SK-N-SH treated with all-trans-retinoic acid at 6 μM for 48 hours (cell line): ENCODE measurements at regions not wholly inside any gene's neighbourhood (a gene's known extent, or its start where the extent isn't known, plus 50 kb on each side); places are given as distances from the start of the nearest gene placed in this dataset.

ENCODE experiments used
- ATAC-seq: fragments of 200-7000 bp; cut with Tn5 transposase; 3 replicates; pipeline ENCODE4 v1.9.1; 2020; ENCODE audit warnings: mild to moderate bottlenecking, moderate library complexity
- ARNTL ChIP-seq: fragments of 450-650 bp; formaldehyde crosslinking; IDR thresholded peaks from 2 replicates; pipeline ENCODE4 v1.5.0; 2020; ENCODE audit warnings: low read depth, mild to moderate bottlenecking, moderate library complexity, borderline replicate concordance
- BACH2 ChIP-seq: fragments of 250-450 bp; sonication (Bioruptor Pico); IDR thresholded peaks from 2 replicates; pipeline ENCODE4 v1.9.0; 2021; ENCODE audit warnings: mild to moderate bottlenecking, borderline replicate concordance
- CREB5 ChIP-seq: fragments of 250-450 bp; sonication (Bioruptor Pico); IDR thresholded peaks from 2 replicates; pipeline ENCODE4 v1.5.1; 2020; ENCODE audit warnings: low read depth, mild to moderate bottlenecking, moderate library complexity
- CSRNP3 ChIP-seq: fragments of 250-450 bp; sonication (Bioruptor Pico); IDR thresholded peaks from 2 replicates; pipeline ENCODE4 v1.5.1; 2021; ENCODE audit warnings: mild to moderate bottlenecking, moderate library complexity
- ESRRG ChIP-seq: fragments of 250-450 bp; sonication (Bioruptor Pico); IDR thresholded peaks from 2 replicates; pipeline ENCODE4 v1.6.1; 2021; ENCODE audit warnings: mild to moderate bottlenecking
- GLIS3 ChIP-seq: fragments of 250-450 bp; sonication (Bioruptor Pico); IDR thresholded peaks from 2 replicates; pipeline ENCODE4 v1.5.0; 2020; ENCODE audit warnings: mild to moderate bottlenecking, moderate library complexity
- ISL1 ChIP-seq: fragments of 250-450 bp; sonication (Bioruptor Pico); IDR thresholded peaks from 2 replicates; pipeline ENCODE4 v2.1.2; 2022; ENCODE audit warnings: mild to moderate bottlenecking, moderate library complexity
- OSR1 ChIP-seq: fragments of 250-450 bp; sonication (Bioruptor Pico); IDR thresholded peaks from 2 replicates; pipeline ENCODE4 v1.8.0; 2022; ENCODE audit warnings: moderate library complexity, mild to moderate bottlenecking, inconsistent platforms
- POU6F1 ChIP-seq: fragments of 250-450 bp; sonication (Bioruptor Pico); IDR thresholded peaks from 2 replicates; pipeline ENCODE4 v1.8.0; 2021; ENCODE audit warnings: low read depth, mild to moderate bottlenecking, moderate library complexity, borderline replicate concordance
- PPARA ChIP-seq: fragments of 250-450 bp; sonication (Bioruptor Pico); IDR thresholded peaks from 2 replicates; pipeline ENCODE4 v1.5.0; 2020; ENCODE audit warnings: mild to moderate bottlenecking, borderline replicate concordance
- RARB ChIP-seq: fragments of 250-450 bp; sonication (Bioruptor Pico); IDR thresholded peaks from 2 replicates; pipeline ENCODE4 v1.8.0; 2021; ENCODE audit warnings: mild to moderate bottlenecking, moderate library complexity
- SNAI2 ChIP-seq: fragments of 250-450 bp; sonication (Bioruptor Pico); IDR thresholded peaks from 2 replicates; pipeline ENCODE4 v1.5.0; 2020; ENCODE audit warnings: mild to moderate bottlenecking, moderate library complexity
- TOX ChIP-seq: fragments of 250-450 bp; sonication (Bioruptor Pico); IDR thresholded peaks from 2 replicates; pipeline ENCODE4 v1.8.0; 2021; ENCODE audit warnings: mild to moderate bottlenecking, moderate library complexity, borderline replicate concordance
- TSHZ2 ChIP-seq: fragments of 250-450 bp; sonication (Bioruptor Pico); IDR thresholded peaks from 2 replicates; pipeline ENCODE4 v1.5.0; 2020; ENCODE audit warnings: mild to moderate bottlenecking, moderate library complexity
- ZC3H10 ChIP-seq: fragments of 250-450 bp; sonication (Bioruptor Pico); IDR thresholded peaks from 2 replicates; pipeline ENCODE4 v1.5.1; 2021; ENCODE audit warnings: mild to moderate bottlenecking, moderate library complexity
- ZFP3 ChIP-seq: fragments of 250-450 bp; sonication (Bioruptor Pico); IDR thresholded peaks from 2 replicates; pipeline ENCODE4 v1.5.0; 2020; ENCODE audit warnings: mild to moderate bottlenecking, moderate library complexity
- ZFP30 ChIP-seq: fragments of 450-650 bp; formaldehyde crosslinking; IDR thresholded peaks from 2 replicates; pipeline ENCODE4 v1.5.0; 2022; ENCODE audit warnings: mild to moderate bottlenecking, moderate library complexity
- ZNF565 ChIP-seq: fragments of 450-650 bp; formaldehyde crosslinking; conservative IDR thresholded peaks from 2 replicates; pipeline ENCODE4 v1.5.0; 2020; ENCODE audit warnings: low read depth, mild to moderate bottlenecking, moderate library complexity
- ZNF70 ChIP-seq: fragments of 450-650 bp; formaldehyde crosslinking; IDR thresholded peaks from 2 replicates; pipeline ENCODE4 v1.5.0; 2020; ENCODE audit warnings: mild to moderate bottlenecking, moderate library complexity

- TF ChIP-seq GLIS3, result no peak
- no peak for TF ChIP-seq POU6F1 (CRISPR knock-in tag)
- TF ChIP-seq TSHZ2 (CRISPR knock-in tag), result no peak
- no peak for ATAC-seq
Observed at GRCh38 chr1:56309065-56309464, 270.3 kb downstream of the PLPP3 start.

- TF ChIP-seq OSR1 (CRISPR knock-in tag), result no peak
- TF ChIP-seq ZNF70 (CRISPR knock-in tag), result no peak
- peak; percentile 53 for TF ChIP-seq ISL1 (CRISPR knock-in tag)
- TF ChIP-seq CREB5 (CRISPR knock-in tag), result no peak
- TF ChIP-seq GLIS3, result no peak
- TF ChIP-seq, all 23 proteins: peak for 1
Observed at GRCh38 chr1:56304975-56305374, 274.4 kb downstream of the PLPP3 start.

GRCh38 chr1:56303805-56304204 is 275.6 kb downstream of the PLPP3 start:
- no peak for ATAC-seq

More at GRCh38 chr1:56304975-56305374, 274.4 kb downstream of the PLPP3 start:
- ATAC-seq, result no peak

GRCh38 chr1:56302878-56303277 is 276.5 kb downstream of the PLPP3 start:
- TF ChIP-seq ARNTL, result no peak
- TF ChIP-seq ZC3H10 (CRISPR knock-in tag), result no peak
- TF ChIP-seq POU6F1 (CRISPR knock-in tag), result no peak
- peak; percentile 50 for ATAC-seq

More at GRCh38 chr1:56303805-56304204, 275.6 kb downstream of the PLPP3 start:
- no peak for TF ChIP-seq ESRRG (CRISPR knock-in tag)
- no peak for TF ChIP-seq BACH2 (CRISPR knock-in tag)
- TF ChIP-seq RARB, result no peak
- TF ChIP-seq TOX, result no peak
- no peak for TF ChIP-seq ZC3H10 (CRISPR knock-in tag)
- TF ChIP-seq SNAI2 (CRISPR knock-in tag), result no peak
- no peak for TF ChIP-seq PPARA (CRISPR knock-in tag)
- no peak for TF ChIP-seq ZNF565 (CRISPR knock-in tag)
- no peak for TF ChIP-seq CSRNP3 (CRISPR knock-in tag)
- no peak for TF ChIP-seq ISL1 (CRISPR knock-in tag)
- no peak for TF ChIP-seq ZNF70 (CRISPR knock-in tag)

- no peak for TF ChIP-seq GLIS3
- TF ChIP-seq ZFP3 (CRISPR knock-in tag), result 0 out of 2 replicates have a peak, but pooled peaks have one; percentile 47
- TF ChIP-seq ISL1 (CRISPR knock-in tag), result no peak
- TF ChIP-seq OSR1 (CRISPR knock-in tag), result no peak
- no peak for TF ChIP-seq RARB
- TF ChIP-seq ZFP30 (CRISPR knock-in tag), result no peak
- TF ChIP-seq SNAI2 (CRISPR knock-in tag), result no peak
- peak; percentile 84 for ATAC-seq
Observed at GRCh38 chr1:56301791-56302190, 277.6 kb downstream of the PLPP3 start.
